SK-N-SH treated with all-trans-retinoic acid at 6 μM for 48 hours (cell line): ENCODE measurements at regions not wholly inside any gene's neighbourhood (a gene's known extent, or its start where the extent isn't known, plus 50 kb on each side); places are given as distances from the start of the nearest gene placed in this dataset.

Experiments used
- ATAC-seq: fragments of 200-7000 bp; cut with Tn5 transposase; 3 replicates; pipeline ENCODE4 v1.9.1; 2020; ENCODE audit warnings: mild to moderate bottlenecking, moderate library complexity
- ARNTL ChIP-seq: fragments of 450-650 bp; formaldehyde crosslinking; IDR thresholded peaks from 2 replicates; pipeline ENCODE4 v1.5.0; 2020; ENCODE audit warnings: low read depth, mild to moderate bottlenecking, moderate library complexity, borderline replicate concordance
- BACH2 ChIP-seq: fragments of 250-450 bp; sonication (Bioruptor Pico); IDR thresholded peaks from 2 replicates; pipeline ENCODE4 v1.9.0; 2021; ENCODE audit warnings: mild to moderate bottlenecking, borderline replicate concordance
- CREB5 ChIP-seq: fragments of 250-450 bp; sonication (Bioruptor Pico); IDR thresholded peaks from 2 replicates; pipeline ENCODE4 v1.5.1; 2020; ENCODE audit warnings: low read depth, mild to moderate bottlenecking, moderate library complexity
- CSDC2 ChIP-seq: fragments of 250-450 bp; sonication (Bioruptor Pico); IDR thresholded peaks from 2 replicates; pipeline ENCODE4 v1.5.0; 2020; ENCODE audit warnings: mild to moderate bottlenecking, moderate library complexity
- CSRNP3 ChIP-seq: fragments of 250-450 bp; sonication (Bioruptor Pico); IDR thresholded peaks from 2 replicates; pipeline ENCODE4 v1.5.1; 2021; ENCODE audit warnings: mild to moderate bottlenecking, moderate library complexity
- ESRRG ChIP-seq: fragments of 250-450 bp; sonication (Bioruptor Pico); IDR thresholded peaks from 2 replicates; pipeline ENCODE4 v1.6.1; 2021; ENCODE audit warnings: mild to moderate bottlenecking
- ISL1 ChIP-seq: fragments of 250-450 bp; sonication (Bioruptor Pico); IDR thresholded peaks from 2 replicates; pipeline ENCODE4 v2.1.2; 2022; ENCODE audit warnings: mild to moderate bottlenecking, moderate library complexity
- OSR1 ChIP-seq: fragments of 250-450 bp; sonication (Bioruptor Pico); IDR thresholded peaks from 2 replicates; pipeline ENCODE4 v1.8.0; 2022; ENCODE audit warnings: moderate library complexity, mild to moderate bottlenecking, inconsistent platforms
- PATZ1 ChIP-seq: fragments of 250-450 bp; sonication (Bioruptor Pico); IDR thresholded peaks from 2 replicates; pipeline ENCODE4 v1.8.0; 2020; ENCODE audit warnings: mild to moderate bottlenecking, moderate library complexity, borderline replicate concordance
- POU6F1 ChIP-seq: fragments of 250-450 bp; sonication (Bioruptor Pico); IDR thresholded peaks from 2 replicates; pipeline ENCODE4 v1.8.0; 2021; ENCODE audit warnings: low read depth, mild to moderate bottlenecking, moderate library complexity, borderline replicate concordance
- PPARA ChIP-seq: fragments of 250-450 bp; sonication (Bioruptor Pico); IDR thresholded peaks from 2 replicates; pipeline ENCODE4 v1.5.0; 2020; ENCODE audit warnings: mild to moderate bottlenecking, borderline replicate concordance
- RARB ChIP-seq: fragments of 250-450 bp; sonication (Bioruptor Pico); IDR thresholded peaks from 2 replicates; pipeline ENCODE4 v1.8.0; 2021; ENCODE audit warnings: mild to moderate bottlenecking, moderate library complexity
- SNAI2 ChIP-seq: fragments of 250-450 bp; sonication (Bioruptor Pico); IDR thresholded peaks from 2 replicates; pipeline ENCODE4 v1.5.0; 2020; ENCODE audit warnings: mild to moderate bottlenecking, moderate library complexity
- TCF4 ChIP-seq: fragments of 250-450 bp; sonication (Bioruptor Pico); IDR thresholded peaks from 2 replicates; pipeline ENCODE4 v1.8.0; 2021; ENCODE audit warnings: mild to moderate bottlenecking, moderate library complexity, borderline replicate concordance
- TOX ChIP-seq: fragments of 250-450 bp; sonication (Bioruptor Pico); IDR thresholded peaks from 2 replicates; pipeline ENCODE4 v1.8.0; 2021; ENCODE audit warnings: mild to moderate bottlenecking, moderate library complexity, borderline replicate concordance
- TSHZ2 ChIP-seq: fragments of 250-450 bp; sonication (Bioruptor Pico); IDR thresholded peaks from 2 replicates; pipeline ENCODE4 v1.5.0; 2020; ENCODE audit warnings: mild to moderate bottlenecking, moderate library complexity
- ZFP3 ChIP-seq: fragments of 250-450 bp; sonication (Bioruptor Pico); IDR thresholded peaks from 2 replicates; pipeline ENCODE4 v1.5.0; 2020; ENCODE audit warnings: mild to moderate bottlenecking, moderate library complexity
- ZNF565 ChIP-seq: fragments of 450-650 bp; formaldehyde crosslinking; conservative IDR thresholded peaks from 2 replicates; pipeline ENCODE4 v1.5.0; 2020; ENCODE audit warnings: low read depth, mild to moderate bottlenecking, moderate library complexity
- ZNF70 ChIP-seq: fragments of 450-650 bp; formaldehyde crosslinking; IDR thresholded peaks from 2 replicates; pipeline ENCODE4 v1.5.0; 2020; ENCODE audit warnings: mild to moderate bottlenecking, moderate library complexity
- ZNF8 ChIP-seq: fragments of 450-650 bp; formaldehyde crosslinking; IDR thresholded peaks from 2 replicates; pipeline ENCODE4 v1.5.0; 2020; ENCODE audit warnings: mild to moderate bottlenecking, moderate library complexity

GRCh38 chr11:70524096-70524922 lies 126.0 kb downstream of the CTTN start:
- no peak for TF ChIP-seq CSDC2
- no peak for TF ChIP-seq RARB (CRISPR knock-in tag)
- no peak for TF ChIP-seq TCF4 (CRISPR knock-in tag)
- no peak for TF ChIP-seq TSHZ2 (CRISPR knock-in tag)
- TF ChIP-seq BACH2 (CRISPR knock-in tag): no peak
- TF ChIP-seq ISL1 (CRISPR knock-in tag): no peak
- no peak for TF ChIP-seq TOX (CRISPR knock-in tag)
- no peak for TF ChIP-seq ARNTL (CRISPR knock-in tag)
- no peak for TF ChIP-seq SNAI2 (CRISPR knock-in tag)
- ATAC-seq: no peak

- no peak for TF ChIP-seq CREB5
- TF ChIP-seq BACH2 (CRISPR knock-in tag): no peak
- TF ChIP-seq PPARA (CRISPR knock-in tag): no peak
- TF ChIP-seq SNAI2 (CRISPR knock-in tag): no peak
- TF ChIP-seq ZFP3 (CRISPR knock-in tag): no peak
- TF ChIP-seq CSRNP3 (CRISPR knock-in tag): no peak
- TF ChIP-seq ISL1 (CRISPR knock-in tag): no peak
- TF ChIP-seq TOX (CRISPR knock-in tag): no peak
- TF ChIP-seq ZNF70 (CRISPR knock-in tag): no peak
- TF ChIP-seq OSR1 (CRISPR knock-in tag): no peak
- TF ChIP-seq ZNF565 (CRISPR knock-in tag): no peak
- no peak for ATAC-seq
Observed at GRCh38 chr11:70525006-70525405, 126.7 kb downstream of the CTTN start.

- no peak for TF ChIP-seq TOX (CRISPR knock-in tag)
- no peak for TF ChIP-seq ZNF70 (CRISPR knock-in tag)
- no peak for TF ChIP-seq CSRNP3 (CRISPR knock-in tag)
- TF ChIP-seq OSR1 (CRISPR knock-in tag): no peak
- TF ChIP-seq ZNF565 (CRISPR knock-in tag): no peak
- TF ChIP-seq POU6F1: no peak
- TF ChIP-seq PPARA (CRISPR knock-in tag): no peak
- no peak for TF ChIP-seq ZNF8 (CRISPR knock-in tag)
- no peak for TF ChIP-seq TCF4 (CRISPR knock-in tag)
- no peak for TF ChIP-seq ESRRG (CRISPR knock-in tag)
- TF ChIP-seq PATZ1 (CRISPR knock-in tag): no peak
- TF ChIP-seq, all 23 proteins: peak for 0
Observed at GRCh38 chr11:70525466-70525865, 127.1 kb downstream of the CTTN start.

More at GRCh38 chr11:70525466-70525865, 127.1 kb downstream of the CTTN start:
- ATAC-seq: no peak
